Keratinocyte (primary cell): ENCODE measurements at regions not wholly inside any gene's neighbourhood (a gene's known extent, or its start where the extent isn't known, plus 50 kb on each side); places are given as distances from the start of the nearest gene placed in this dataset.

ENCODE experiments used
- CTCF ChIP-seq, 3 experiments: IDR thresholded peaks in 1 of 3; conservative IDR thresholded peaks in 1 of 3; optimal IDR thresholded peaks in 1 of 3; 2 replicates in 2 of 3; 3 replicates in 1 of 3; pipeline versions ENCODE3 to v1.5.1; 2011; ENCODE audit warnings: low read length in 3 of 3, mild to moderate bottlenecking in 3 of 3, moderate library complexity in 2 of 3, control low read depth in 1 of 3, inconsistent platforms in 1 of 3; ENCODE audit not compliant: insufficient read depth in 2 of 3; ENCODE audit errors: extremely low read depth in 1 of 3
- EZH2 ChIP-seq: IDR thresholded peaks from one replicate; pipeline ENCODE4 v1.6.1; 2012; ENCODE audit warnings: inconsistent platforms, mild to moderate bottlenecking, low read length, moderate library complexity

GRCh38 chr10:128540781-128541761, 414.8 kb upstream of the MKI67 start:
- peak in 1 of 3 experiments; percentile 25 for TF ChIP-seq CTCF (optimal IDR thresholded peaks at IDR 0.05 in 1 of 3, IDR thresholded peaks at IDR 0.05 in 1 of 3, conservative IDR thresholded peaks at IDR 0.05 in 1 of 3; ENCODE audit: extremely low read depth in 1 of 3, insufficient read depth in 2 of 3, low read length in 3 of 3)
- no peak for TF ChIP-seq EZH2
